ENCODE measurements at regions not wholly inside any gene's neighbourhood (a gene's known extent, or its start where the extent isn't known, plus 50 kb on each side); places are given as distances from the start of the nearest gene placed in this dataset.

DNA sequence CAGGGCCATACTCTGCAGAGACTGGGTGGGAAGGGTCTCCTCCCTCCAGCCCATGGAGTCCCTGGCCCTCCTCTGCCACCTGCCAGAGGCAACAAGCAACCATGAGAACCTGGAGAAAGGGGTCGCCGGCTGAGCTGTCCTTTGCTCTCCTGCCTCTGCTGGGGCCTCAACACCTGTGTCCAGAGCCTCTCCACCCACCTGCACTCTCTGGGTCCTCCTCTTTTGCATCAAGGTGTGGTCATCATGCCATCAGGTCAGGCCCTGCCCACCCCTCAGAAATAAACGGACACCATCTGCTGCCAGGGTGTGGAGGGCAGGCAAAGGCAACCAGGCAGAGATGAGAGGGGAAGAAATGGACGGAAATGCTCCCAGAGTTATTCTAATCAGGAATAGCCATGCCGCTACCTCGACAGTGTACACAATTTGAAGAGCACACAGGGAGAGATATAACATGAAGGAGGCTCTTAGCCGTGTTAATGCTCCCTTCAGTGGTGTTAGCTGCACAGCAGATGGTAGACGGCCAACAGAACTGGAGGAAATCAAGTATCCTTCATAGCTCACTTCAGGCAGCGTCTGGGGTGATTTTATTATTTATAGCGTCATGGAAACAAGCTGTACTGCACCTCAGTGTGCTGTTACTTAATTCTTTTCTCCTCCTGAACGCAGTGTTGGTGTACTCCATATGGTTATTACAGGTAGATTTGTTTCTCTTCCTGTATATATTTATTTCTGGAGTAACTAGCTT is 247.9 kb downstream of the TSN start:
- no peak for DNase-seq (ENCODE audit: insufficient read length, low spot score)

DNA sequence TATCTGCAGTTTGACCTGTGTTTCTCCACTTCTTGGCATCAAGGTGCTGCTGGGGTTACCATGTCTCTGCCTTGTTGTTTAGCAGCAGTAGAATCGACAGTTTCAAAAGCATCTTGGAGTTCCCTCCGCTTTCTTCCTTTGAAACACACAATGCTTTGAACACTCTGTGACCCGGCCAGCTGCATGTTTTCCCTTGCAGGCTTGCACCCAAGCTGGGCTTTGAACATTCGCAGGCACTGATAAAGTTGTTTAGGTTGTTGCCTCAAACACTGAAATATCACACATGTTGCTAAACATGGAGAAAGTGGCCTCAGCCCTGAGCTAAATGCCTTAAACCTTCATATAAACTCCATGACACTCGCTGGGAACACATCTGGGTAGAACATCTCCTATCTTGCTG is 251.7 kb downstream of the TSN start:
- no peak for FAIRE-seq
- no peak for DNase-seq (ENCODE audit: insufficient read length, low spot score)

More for the DNA sequence above, 247.9 kb downstream of the TSN start:
- FAIRE-seq: no peak

DNA sequence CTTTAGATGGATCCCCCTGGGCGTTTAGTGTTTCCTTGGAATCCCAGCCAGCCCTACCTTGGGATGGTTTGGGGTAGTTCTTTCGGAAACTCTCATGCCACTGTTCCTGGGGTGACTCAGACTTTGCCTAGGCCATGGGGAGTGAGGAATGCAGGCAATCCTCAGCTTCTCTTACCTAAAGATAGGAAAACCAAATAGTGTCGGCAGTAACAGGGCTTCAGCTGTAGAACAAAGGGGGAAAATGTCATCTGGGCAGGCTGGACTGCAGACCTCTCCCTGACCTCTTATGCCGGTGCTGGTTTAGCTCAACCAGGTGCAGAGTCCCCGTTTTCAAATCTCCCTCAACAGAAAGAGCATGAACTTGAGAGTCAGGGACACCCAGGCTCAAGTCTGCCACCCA is 252.1 kb downstream of the TSN start:
- FAIRE-seq (no peak), DNase-seq (ENCODE audit: insufficient read length, low spot score) (no peak)

DNA sequence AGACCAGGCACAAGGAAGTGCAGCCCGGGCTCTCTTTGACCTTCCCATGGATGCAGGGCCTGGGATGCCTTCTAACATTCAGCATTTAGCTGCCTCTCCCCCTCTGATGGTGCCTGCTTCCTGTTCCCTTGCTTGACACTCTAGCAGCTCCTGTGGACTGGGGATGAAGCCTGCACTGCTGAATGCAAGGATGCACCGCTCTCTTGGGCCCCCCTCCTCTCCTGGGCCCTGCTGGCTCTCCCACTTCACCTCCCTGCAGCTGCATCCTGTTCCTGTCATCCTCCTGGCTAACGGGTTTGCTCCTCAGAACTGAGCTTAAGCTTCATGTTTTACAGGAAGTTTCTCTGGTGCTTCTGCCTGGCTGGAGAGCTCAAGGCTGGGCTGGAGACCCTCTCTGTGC is 254.1 kb downstream of the TSN start:
- DNase-seq (ENCODE audit: insufficient read length, low spot score): no peak
- no peak for FAIRE-seq

DNA sequence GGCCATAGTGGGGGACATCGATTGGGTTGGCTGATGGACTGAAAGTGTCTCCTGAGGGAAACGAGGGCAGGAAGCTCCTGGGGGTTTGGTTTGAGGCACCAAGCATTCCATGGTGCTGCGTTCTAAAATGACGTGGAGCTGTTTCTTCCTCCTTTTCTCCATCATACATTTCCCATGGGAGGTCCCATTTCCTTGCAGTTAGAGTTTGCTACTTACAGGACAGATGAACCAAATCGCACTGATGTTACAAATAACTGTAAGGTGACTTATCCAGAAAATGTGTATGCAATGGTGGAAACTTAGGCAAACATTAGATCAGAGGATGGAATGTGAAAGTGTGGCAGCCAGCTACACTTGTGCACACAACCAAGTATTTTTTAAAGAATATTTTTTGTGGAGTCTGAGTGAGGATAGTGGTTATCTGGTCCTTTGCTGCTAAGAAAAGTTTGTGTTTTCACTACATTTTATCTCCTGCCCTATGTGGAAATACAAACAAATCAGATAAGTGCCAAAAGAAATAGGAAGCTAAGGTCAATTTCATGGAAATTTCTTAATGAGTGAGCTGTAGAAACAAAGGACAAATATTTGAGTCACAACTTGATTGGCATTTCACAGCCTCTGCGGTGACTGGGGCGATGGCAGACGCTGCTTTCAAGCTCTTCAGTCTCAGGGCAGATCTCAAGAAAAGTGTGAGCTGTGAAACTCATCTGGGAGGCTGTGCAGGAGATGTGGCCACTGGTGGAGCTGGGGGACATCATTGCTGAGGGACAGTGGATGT is 256.2 kb downstream of the TSN start:
- DNase-seq (ENCODE audit: insufficient read length, low spot score) (no peak), FAIRE-seq (no peak)

DNA sequence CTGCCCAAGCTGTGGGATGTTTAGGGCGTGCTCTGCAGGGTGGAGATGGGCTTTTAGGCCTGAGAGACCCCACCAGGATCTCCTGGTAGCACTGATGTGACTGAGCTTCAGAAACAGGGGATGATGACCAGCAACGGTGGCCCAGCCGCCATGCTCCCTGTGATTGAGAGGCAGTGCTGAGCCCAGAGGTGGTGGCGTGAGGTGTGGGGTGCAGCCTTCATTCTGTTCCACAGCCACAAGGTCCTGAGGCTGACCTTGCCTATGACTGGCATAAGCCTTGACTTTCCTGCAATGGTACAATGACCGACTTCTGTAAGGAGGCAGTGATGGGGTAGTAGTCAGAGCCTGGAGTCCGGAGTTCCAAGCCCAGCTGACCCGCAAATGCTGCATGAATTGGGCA is 263.3 kb downstream of the TSN start:
- FAIRE-seq (no peak), DNase-seq (ENCODE audit: insufficient read length, low spot score) (no peak)

DNA sequence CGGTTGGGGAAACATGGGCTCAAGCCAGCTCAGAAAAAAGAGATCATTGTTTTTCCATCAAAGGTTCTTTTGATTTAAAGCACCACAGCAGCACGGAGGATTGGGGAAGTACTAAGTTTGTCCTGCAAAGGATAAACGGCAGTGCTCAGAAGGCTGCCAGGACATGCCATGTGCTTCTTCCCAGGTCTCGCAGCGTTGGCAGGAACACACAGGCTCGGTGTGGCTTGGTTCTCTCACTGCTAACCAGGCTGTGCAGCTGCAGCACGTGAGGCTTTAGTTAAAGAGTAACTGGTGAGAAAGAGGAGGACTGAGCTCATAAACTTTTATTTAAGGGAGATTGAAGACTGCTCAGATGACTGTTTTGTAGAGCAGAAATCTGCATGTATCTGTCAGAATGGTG is 264.3 kb downstream of the TSN start:
- FAIRE-seq (no peak), DNase-seq (ENCODE audit: insufficient read length, low spot score) (no peak)

DNA sequence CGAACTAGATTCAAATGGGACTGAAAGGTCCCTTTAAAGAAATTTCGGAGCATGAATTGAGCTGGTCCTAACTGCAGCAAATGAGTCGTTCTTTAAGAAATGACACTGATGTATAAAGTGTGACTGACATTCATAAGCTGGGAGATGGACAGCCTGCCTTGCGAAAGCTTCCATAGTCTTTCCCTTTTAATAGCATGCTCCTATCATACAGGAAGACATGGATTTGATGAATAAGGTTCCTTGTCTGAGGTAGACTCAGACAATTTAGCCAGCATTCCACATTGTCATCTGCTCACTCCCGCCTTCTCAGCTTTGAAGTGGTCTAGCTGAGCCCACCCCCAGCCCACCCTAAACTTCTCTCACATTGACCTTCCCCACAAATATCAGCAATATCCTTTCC is 264.9 kb downstream of the TSN start:
- FAIRE-seq: no peak

DNA sequence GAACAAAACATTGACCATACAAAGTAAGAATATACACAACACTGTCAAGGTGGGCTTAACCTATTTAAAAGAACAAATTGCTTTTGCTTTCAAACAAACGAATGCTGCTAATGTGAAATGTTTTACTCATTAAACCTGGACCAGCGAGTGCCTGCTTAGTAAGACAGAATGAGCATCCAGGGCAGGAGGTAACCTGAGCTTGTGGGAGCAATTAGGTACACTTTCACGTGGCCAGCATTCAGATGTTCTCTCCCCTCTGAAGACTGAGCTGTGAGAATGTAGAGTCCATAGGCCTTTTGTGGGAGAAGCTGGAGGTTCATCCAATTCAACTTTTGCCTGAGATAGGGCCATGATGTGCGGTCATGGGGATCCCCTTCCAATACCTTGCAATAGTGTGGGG is 266.5 kb downstream of the TSN start:
- no peak for FAIRE-seq
- no peak for DNase-seq (ENCODE audit: insufficient read length, low spot score)

More for the DNA sequence above, 264.9 kb downstream of the TSN start:
- DNase-seq (ENCODE audit: insufficient read length, low spot score): no peak

DNA sequence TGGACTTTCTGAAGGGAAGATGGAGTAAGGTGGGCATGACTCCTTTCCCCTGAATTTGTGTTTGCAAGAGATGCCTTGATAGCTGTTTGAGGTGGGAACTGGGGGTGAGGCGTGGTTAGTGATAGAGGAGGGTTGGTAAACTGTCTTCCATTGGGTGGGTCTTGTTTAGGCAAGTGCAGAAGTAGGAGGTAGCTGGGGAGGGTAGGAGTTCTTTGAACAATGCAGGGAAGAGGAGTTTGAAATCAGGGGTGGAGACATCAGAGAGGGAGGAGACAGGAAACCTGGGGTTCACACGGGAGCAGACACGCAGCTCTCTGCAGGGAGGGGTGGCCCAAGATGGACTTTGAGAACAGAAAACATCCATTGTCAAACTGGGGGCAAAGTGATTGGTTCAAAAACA is 267.1 kb downstream of the TSN start:
- FAIRE-seq (no peak), DNase-seq (ENCODE audit: insufficient read length, low spot score) (no peak)

DNA sequence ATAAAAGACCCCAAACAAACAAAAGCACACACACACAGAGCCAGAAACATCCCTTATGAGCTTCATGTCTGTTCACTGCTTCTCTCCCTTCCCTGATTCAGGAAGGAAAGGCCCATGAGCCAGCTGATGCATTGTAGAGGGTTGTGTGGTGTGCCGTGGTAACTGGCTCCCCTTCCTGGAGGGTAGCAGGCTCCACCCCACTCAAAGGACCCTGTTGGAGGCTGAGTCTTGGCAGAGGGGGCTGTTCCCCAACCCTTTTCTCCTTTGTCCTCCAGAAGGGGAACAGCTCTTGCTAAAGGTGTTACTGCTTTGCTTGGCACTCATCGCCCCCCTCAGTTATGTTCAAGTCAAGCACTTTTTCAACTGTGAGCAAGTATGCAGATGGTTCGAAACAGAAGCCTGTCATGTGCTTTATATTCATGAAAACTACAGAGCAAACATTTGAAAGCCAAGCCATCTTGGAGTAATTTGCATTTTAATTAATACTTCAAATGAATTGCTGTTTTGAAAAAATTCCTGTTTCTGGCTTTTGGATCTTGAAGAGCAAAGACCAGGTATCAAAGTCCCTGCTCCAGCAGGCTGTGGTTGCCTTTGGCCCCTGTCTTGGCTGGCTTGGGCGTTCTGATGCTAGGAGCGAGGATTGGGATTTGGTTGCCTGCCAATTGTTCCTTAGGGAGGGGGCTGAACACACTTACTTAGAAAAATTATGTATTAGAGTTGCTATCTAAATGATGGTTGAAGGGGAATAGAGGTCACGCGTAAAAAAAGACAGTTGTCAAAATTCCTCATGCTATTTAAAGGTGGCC is 267.8 kb downstream of the TSN start:
- DNase-seq (ENCODE audit: insufficient read length, low spot score) (no peak), FAIRE-seq (no peak)

DNA sequence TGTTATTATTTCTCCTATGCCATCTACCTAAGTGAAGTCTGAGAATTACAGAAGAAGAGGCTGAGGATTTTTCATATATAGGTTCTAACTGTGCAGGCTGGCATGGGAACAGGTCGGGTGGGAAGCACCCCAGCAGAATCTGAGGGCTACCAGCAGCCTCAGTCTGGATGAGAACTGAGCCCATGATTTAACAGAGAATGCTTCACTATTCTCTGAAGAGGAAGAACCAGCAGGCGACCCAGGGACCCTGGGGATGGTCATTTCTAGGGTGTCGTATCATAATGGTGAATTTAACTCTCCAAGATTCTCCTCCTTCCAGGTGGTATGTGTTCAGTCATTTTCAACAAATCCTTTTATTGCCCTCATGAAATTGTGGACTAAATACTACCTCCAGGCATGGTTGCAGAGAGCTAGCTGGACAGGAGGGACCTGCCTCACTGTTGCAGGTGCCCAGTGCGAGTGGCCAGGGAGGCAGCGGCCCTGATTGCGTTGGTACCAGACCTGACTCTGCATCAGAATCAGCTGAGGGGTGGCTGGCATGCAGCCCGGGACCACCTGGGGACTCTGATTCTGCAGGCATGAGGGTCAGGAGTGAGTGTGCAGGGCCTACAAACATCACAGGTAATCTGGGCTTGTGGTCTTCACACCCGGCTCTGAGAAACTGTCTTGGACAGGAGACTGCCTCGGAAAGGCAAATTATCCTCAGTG is 272.2 kb downstream of the TSN start:
- DNase-seq (ENCODE audit: insufficient read length, low spot score): no peak
- no peak for FAIRE-seq

DNA sequence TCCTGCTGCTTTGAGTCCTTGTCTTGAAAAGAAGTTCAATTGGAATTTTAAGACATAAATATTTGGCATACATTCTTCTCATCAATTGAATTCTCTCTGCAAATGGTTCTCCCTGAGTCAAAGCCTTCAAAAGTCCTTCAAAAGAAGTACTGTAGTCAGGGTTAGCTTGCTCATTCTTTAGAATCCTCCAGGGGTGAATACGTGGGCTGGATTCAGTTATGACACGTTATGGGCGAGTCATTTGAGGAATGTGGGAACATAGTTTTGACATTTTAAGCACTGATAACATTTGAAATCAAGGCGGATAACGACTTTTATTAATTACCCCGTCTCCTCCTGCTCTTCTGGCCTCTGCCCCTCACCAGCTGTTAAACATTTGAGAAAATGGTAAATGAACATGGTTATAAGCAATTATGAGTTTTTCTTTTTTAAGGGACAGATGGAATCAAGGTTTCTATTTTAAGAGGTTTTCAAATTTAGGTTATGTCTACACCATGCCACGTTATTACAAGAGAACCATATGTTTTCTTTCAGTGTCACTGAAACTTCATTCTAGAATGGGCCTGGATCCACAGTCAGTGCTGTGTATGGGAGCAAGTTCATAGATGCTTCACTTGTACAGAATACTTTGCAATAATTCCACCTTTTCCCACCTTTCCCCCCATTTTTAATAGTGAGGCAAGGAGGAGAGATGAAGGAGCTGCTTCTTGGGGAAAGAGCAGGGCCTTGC is 273.1 kb downstream of the TSN start:
- DNase-seq (ENCODE audit: insufficient read length, low spot score) (peak; percentile 33), FAIRE-seq (no peak)

DNA sequence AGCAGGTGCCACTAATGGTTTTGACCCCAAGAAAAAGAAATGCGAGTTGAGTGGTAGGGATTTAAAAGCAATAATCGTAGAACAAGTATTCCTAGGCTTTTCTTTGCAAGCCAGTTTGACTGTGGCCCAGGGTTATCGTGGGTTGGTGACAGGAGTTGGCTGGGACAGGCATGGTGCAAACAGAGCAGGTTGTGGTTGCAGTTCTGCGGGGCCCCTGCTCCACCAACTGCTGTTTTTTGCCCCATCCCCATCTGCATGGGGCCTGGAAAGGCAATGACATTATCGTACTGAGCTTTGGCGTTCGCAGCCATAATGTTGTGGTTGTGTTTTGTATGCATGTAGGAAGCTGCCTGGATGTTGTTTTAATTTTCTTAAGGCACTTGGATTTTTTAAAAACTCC is 274.0 kb downstream of the TSN start:
- DNase-seq (ENCODE audit: insufficient read length, low spot score) (no peak), FAIRE-seq (no peak)

DNA sequence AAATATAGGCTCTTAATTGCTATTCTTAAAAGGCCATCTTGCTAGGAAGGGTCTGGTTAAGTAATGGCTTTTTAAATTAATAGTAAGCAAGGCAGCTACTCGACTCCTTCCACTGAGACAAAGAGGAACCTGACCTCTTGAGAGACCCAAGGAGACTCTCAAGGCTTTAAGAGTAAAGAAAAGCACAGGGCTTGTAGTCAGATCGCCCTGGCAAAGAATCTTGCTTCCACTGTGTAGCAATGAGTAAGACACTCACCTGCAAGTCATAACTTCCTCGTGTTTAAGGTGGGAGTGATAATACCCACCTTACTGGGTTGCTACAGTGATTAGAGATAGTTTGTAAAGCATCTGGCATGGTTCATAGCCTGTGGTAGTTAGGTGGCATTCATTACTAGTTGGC is 274.5 kb downstream of the TSN start:
- FAIRE-seq: no peak
- no peak for DNase-seq (ENCODE audit: insufficient read length, low spot score)

DNA sequence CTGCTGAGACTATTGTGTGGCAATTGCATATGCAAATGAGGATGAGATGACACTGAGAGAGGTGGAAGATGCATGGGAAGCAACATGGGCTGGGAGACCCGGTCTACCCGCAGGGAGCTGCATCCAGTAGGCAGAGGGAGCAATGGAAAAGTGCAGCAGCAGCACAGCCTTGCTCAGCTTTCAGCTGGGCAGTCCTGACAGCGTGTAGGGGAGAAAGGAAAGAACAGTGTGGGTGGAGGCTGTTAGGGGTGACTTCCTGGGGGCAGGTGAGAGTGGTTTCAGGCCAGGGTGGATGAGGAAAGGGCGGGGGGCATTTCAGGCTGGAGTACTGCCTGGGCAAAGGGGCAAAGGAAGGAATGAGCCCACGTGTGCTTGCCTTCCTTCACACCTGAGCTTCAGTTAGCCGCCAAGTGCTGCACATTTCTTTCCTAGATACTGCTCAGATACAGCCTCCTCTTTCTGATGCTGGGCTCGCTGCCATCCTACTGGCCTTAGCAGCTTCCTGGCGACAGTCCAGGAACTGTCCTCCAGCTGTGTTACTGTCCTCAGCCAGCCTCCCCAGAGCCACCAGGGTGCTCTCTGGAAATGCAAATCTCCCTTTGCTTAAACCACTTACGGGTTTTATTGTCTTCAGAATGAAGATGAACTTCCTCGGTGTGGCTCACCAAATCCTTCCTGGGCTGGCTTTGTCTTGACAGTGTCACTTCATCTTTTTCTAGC is 276.3 kb downstream of the TSN start:
- FAIRE-seq (no peak), DNase-seq (ENCODE audit: insufficient read length, low spot score) (no peak)

DNA sequence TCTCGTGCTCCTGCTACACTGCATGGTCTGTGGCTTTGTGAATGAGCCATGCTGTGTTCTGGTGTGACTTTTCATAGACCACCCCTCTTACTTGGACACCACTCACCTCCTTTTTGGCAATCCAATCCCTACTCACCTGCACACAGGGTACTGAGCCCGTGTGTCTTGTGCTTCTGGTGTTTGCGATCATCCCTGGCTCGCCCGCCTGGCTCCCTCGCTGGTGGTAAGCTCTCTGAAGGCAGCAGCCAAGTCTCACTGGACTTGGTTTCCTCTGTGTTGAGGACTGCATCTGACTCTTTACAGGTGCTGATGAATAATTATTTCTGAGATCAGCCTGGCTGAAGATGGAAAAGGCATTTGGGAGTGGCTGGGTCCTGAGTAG is 276.8 kb downstream of the TSN start:
- DNase-seq (ENCODE audit: insufficient read length, low spot score) (no peak), FAIRE-seq (no peak)

DNA sequence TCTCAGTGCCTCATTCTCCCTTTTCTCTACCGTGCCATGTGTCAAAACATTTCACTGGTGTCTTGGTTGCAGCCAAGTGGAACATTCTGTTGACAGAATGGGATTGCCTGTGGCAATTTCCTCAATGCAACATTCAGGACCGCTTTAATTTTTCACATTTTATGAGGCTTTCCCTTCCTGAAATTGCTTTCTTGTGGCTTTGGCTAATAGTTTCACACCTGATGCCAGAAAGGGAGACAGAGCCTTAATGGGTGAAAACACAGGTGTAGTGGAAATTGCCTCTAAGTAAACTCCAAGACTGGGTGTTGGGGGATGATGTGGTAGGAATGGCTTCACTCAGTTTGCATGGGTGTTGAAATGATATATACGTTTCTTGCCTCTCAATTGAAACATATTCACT is 278.3 kb downstream of the TSN start:
- FAIRE-seq (no peak), DNase-seq (ENCODE audit: insufficient read length, low spot score) (no peak)

DNA sequence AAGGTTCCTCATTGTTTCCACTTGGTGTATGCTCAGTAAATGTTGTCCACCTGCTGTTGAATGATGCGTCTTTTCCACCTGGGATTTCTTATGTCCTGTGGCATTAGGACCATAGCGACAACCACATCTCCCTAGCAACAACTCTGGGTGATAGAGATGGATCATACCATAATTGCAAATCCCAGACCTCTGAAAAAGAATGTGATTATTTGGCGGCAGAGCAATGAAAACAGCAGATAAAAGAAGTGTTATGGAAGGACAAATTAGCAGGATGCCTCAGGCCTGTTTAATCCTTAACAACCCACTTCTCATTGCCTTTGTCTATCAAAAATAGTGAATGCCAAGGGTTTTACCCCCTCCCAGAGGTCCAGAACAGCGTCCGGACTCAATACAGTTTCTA is 278.9 kb downstream of the TSN start:
- FAIRE-seq: no peak
- DNase-seq (ENCODE audit: insufficient read length, low spot score): no peak

DNA sequence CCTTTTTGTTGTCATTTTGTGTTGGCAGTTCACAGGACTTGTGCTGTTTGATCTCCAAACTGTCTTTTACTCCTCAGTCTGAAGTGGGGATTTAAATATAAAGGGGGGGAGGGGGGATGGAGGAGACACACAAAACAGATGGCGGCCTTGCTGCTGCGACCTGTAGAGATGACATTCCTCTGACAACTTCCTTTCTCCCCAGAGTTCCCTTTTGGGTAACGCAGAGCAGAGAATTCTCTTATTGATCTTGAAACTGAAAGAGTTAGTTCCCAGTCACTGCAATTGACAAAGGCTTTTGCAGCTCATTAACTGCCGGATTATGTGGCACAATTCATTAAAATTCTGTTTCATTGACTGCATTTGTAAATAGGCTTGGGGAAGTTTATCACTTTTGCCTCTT is 279.3 kb downstream of the TSN start:
- DNase-seq (ENCODE audit: insufficient read length, low spot score) (no peak), FAIRE-seq (no peak)
